MCF 10A (cell line): ENCODE measurements at regions not wholly inside any gene's neighbourhood (a gene's known extent, or its start where the extent isn't known, plus 50 kb on each side); places are given as distances from the start of the nearest gene placed in this dataset.

Experiments
- BruUV-seq: library from RNA; stranded (reverse); fragments of 400-500 nt; replicated peaks from 2 replicates; lab custom pipeline; 2021; lab: Mats Ljungman, UMichigan
- CTCF ChIA-PET: fragments of 300-600 bp; sonication (Branson Sonifier 250); formaldehyde crosslinking; extraction: SDS; loops from one replicate; lab custom pipeline; 2021; ENCODE audit warnings: antibody characterized with exemption, inconsistent platforms; lab: Yijun Ruan, JAX
- POLR2A ChIA-PET: fragments of 300-600, 350-650 bp; sonication (Branson Sonifier 250); formaldehyde crosslinking; extraction: SDS; loops from one replicate; lab custom pipeline; 2020; ENCODE audit warnings: antibody characterized with exemption, inconsistent platforms; lab: Yijun Ruan, JAX
- DNase-seq: peaks from one replicate; pipeline ENCODE4 v3.0.0-alpha.2; 2018; ENCODE audit not compliant: unreplicated experiment
- H3K27ac Mint-ChIP-seq: one replicate; pipeline ENCODE4 v1.8.0; 2022; ENCODE audit warnings: mild to moderate bottlenecking, low read depth, mixed read lengths; ENCODE audit not compliant: unreplicated experiment
- H3K27me3 Mint-ChIP-seq: one replicate; pipeline ENCODE4 v1.8.0; 2022; ENCODE audit warnings: mixed read lengths; ENCODE audit not compliant: insufficient read depth, unreplicated experiment
- H3K36me3 Mint-ChIP-seq: one replicate; pipeline ENCODE4 v1.8.0; 2022; ENCODE audit warnings: mild to moderate bottlenecking, moderate library complexity, mixed read lengths; ENCODE audit not compliant: insufficient read depth, unreplicated experiment
- H3K4me1 Mint-ChIP-seq: one replicate; pipeline ENCODE4 v1.8.0; 2022; ENCODE audit warnings: mixed read lengths; ENCODE audit not compliant: insufficient read depth, unreplicated experiment
- H3K4me3 Mint-ChIP-seq: one replicate; pipeline ENCODE4 v1.8.0; 2022; ENCODE audit warnings: mild to moderate bottlenecking, moderate library complexity, mixed read lengths; ENCODE audit not compliant: unreplicated experiment
- H3K9me3 Mint-ChIP-seq: one replicate; pipeline ENCODE4 v1.8.0; 2022; ENCODE audit warnings: mixed read lengths; ENCODE audit not compliant: unreplicated experiment
- CTCF ChIP-seq: fragments of 200-600 bp; IDR thresholded peaks from one replicate; pipeline ENCODE4 v1.8.0; 2022; ENCODE audit warnings: antibody characterized with exemption, mild to moderate bottlenecking; ENCODE audit not compliant: unreplicated experiment
- intact Hi-C: fragments of 100-400 bp; cut with micrococcal nuclease; formaldehyde crosslinking; loops from 2 replicates; pipeline ENCODE4 v1.14.1; 2022

- no TSS peak for BruUV-seq
- intact Hi-C loops: no loop called here
- Mint-ChIP-seq H3K27me3 (no peaks in the 10 kb centered on the region), H3K36me3 (peaks cover 6% of the 10 kb centered on the region), H3K27ac (no peak overlapping the region), H3K4me1 (no peaks in the 10 kb centered on the region), H3K4me3 (no peak overlapping the region), H3K9me3 (no peaks in the 10 kb centered on the region)
- ChIA-PET POLR2A (no interaction called here), CTCF (interaction anchor here (0.5 to 1.5 kb wide), 3 partner anchors 29 to 290 kb away, joined by 3 to 6 read pairs (median 3); no protein-coding TSS in a partner anchor)
- no peak for TF ChIP-seq CTCF
- no peak for DNase-seq
Measured at GRCh38 chr7:26511866-26512265, 220.2 kb downstream of the SNX10 start.

- H3K4me3 Mint-ChIP-seq: no peak overlapping the region
- CTCF ChIA-PET: interaction anchor here (0.5 to 1.5 kb wide), 4 partner anchors 30 to 289 kb away, joined by 3 to 6 read pairs (median 3); no protein-coding TSS in a partner anchor
- no TSS peak for BruUV-seq
- DNase-seq: no peak
- intact Hi-C loops: no loop called here
- H3K27ac Mint-ChIP-seq: no peak overlapping the region
- TF ChIP-seq CTCF: no peak
- no peaks in the 10 kb centered on the region for H3K27me3 Mint-ChIP-seq
- POLR2A ChIA-PET: no interaction called here
- no peaks in the 10 kb centered on the region for H3K9me3 Mint-ChIP-seq
- H3K4me1 Mint-ChIP-seq: no peaks in the 10 kb centered on the region
- H3K36me3 Mint-ChIP-seq: peaks cover 7% of the 10 kb centered on the region
Measured at GRCh38 chr7:26512737-26513136, 221.1 kb downstream of the SNX10 start.

- BruUV-seq: no TSS peak
- TF ChIP-seq CTCF: no peak
- peaks cover 7% of the 10 kb centered on the region for H3K36me3 Mint-ChIP-seq
- no peak overlapping the region for H3K27ac Mint-ChIP-seq
- DNase-seq: no peak
- CTCF ChIA-PET: interaction anchor here (0.7 to 1.0 kb wide), 2 partner anchors 13 to 626 kb away, joined by 3 read pairs; no protein-coding TSS in a partner anchor
- no peaks in the 10 kb centered on the region for H3K9me3 Mint-ChIP-seq
- no peaks in the 10 kb centered on the region for H3K27me3 Mint-ChIP-seq
- intact Hi-C loops: no loop called here
- POLR2A ChIA-PET: no interaction called here
- no peaks in the 10 kb centered on the region for H3K4me1 Mint-ChIP-seq
- no peak overlapping the region for H3K4me3 Mint-ChIP-seq
Measured at GRCh38 chr7:26513948-26514347, 222.3 kb downstream of the SNX10 start.

GRCh38 chr7:26514633-26515032 lies 223.0 kb downstream of the SNX10 start:
- no peak overlapping the region for H3K27ac Mint-ChIP-seq
- no peak for TF ChIP-seq CTCF

More at GRCh38 chr7:26514633-26515032, 223.0 kb downstream of the SNX10 start:
- CTCF ChIA-PET: interaction anchor here (0.7 to 1.1 kb wide), 4 partner anchors 14 to 633 kb away, joined by 3 to 7 read pairs (median 3); no protein-coding TSS in a partner anchor
- no peaks in the 10 kb centered on the region for H3K27me3 Mint-ChIP-seq
- no TSS peak for BruUV-seq
- intact Hi-C loops: no loop called here
- DNase-seq: no peak
- H3K36me3 Mint-ChIP-seq: peaks cover 7% of the 10 kb centered on the region
- no peak overlapping the region for H3K4me3 Mint-ChIP-seq
- POLR2A ChIA-PET: interaction anchor here (1.1 to 1.7 kb wide), 4 partner anchors 11 to 629 kb away, joined by 3 to 13 read pairs (median 5); partner anchors contain the start of gene HOXA5
- no peaks in the 10 kb centered on the region for H3K4me1 Mint-ChIP-seq
- H3K9me3 Mint-ChIP-seq: no peaks in the 10 kb centered on the region
